Naive B cell (primary cell): ENCODE measurements at regions not wholly inside any gene's neighbourhood (a gene's known extent, or its start where the extent isn't known, plus 50 kb on each side); places are given as distances from the start of the nearest gene placed in this dataset.

Experiments used
- ATAC-seq, 2 donors: fragments of 150-1000 bp; cut with Tn5 transposase; 2 replicates each; pipeline ENCODE4 v1.10.0; 2021; ENCODE audit warnings: low read depth in 2 of 2, mild to moderate bottlenecking in 2 of 2, moderate library complexity in 2 of 2
- DNase-seq: peaks from one replicate; pipeline ENCODE4 v3.0.0; 2022
- H3K27ac Mint-ChIP-seq, 6 donors: one replicate each; pipeline ENCODE4 v1.8.0; 2020 to 2022; ENCODE audit warnings: mild to moderate bottlenecking in 6 of 6, mixed read lengths in 6 of 6, moderate library complexity in 5 of 6, inconsistent platforms in 2 of 6
- H3K27me3 Mint-ChIP-seq, 3 donors: one replicate each; pipeline ENCODE4 v1.8.0; 2021 to 2022; ENCODE audit warnings: mixed read lengths in 3 of 3, mild to moderate bottlenecking in 1 of 3
- H3K36me3 Mint-ChIP-seq, 2 donors: one replicate each; pipeline ENCODE4 v1.8.0; 2020 to 2022; ENCODE audit warnings: mixed read lengths in 2 of 2, inconsistent platforms in 1 of 2, mild to moderate bottlenecking in 1 of 2
- H3K4me1 Mint-ChIP-seq, 3 donors: one replicate each; pipeline ENCODE4 v1.8.0; 2020 to 2022; ENCODE audit warnings: mixed read lengths in 3 of 3, inconsistent platforms in 1 of 3, mild to moderate bottlenecking in 1 of 3, moderate library complexity in 1 of 3
- H3K4me3 Mint-ChIP-seq, 8 donors: one replicate each; pipeline ENCODE4 v1.8.0; 2020 to 2022; ENCODE audit warnings: mild to moderate bottlenecking in 8 of 8, mixed read lengths in 8 of 8, moderate library complexity in 8 of 8, inconsistent platforms in 2 of 8
- H3K9me3 Mint-ChIP-seq, 7 donors: one replicate each; pipeline ENCODE4 v1.8.0; 2020 to 2022; ENCODE audit warnings: mixed read lengths in 7 of 7, mild to moderate bottlenecking in 5 of 7, inconsistent platforms in 2 of 7, moderate library complexity in 1 of 7

- peaks cover 0 to 4% (median 0%) of the 10 kb centered on the region in 7 donors for H3K9me3 Mint-ChIP-seq
- H3K27me3 Mint-ChIP-seq: peaks cover 32 to 64% (median 53%) of the 10 kb centered on the region in 3 donors
- no peak for DNase-seq
- no peak overlapping the region for H3K27ac Mint-ChIP-seq
- H3K4me1 Mint-ChIP-seq: peaks cover 19 to 35% (median 31%) of the 10 kb centered on the region in 3 donors
- no peaks in the 10 kb centered on the region for H3K36me3 Mint-ChIP-seq
- no peak for ATAC-seq
- no peak overlapping the region for H3K4me3 Mint-ChIP-seq
Measured at GRCh38 chr2:234305846-234306245, 191.0 kb downstream of the ARL4C start.

DNA sequence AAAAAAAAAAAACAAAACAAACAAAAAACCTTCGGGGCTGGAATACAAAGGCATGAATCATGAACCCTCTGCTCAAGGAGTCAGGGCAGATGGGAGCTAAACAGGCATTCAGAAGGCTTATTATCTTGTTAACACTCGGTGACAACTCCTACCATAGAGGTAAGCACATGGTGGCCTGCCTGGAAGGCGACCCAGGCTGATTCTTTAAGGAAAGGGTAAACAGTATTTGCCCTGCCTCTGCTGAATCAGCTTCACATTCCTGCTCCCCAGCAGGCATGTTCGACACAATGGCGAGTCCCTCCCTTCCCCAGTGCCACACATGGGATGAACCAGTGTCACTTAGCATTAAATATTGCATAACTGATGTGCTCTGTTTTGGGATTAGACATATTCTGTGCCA, 191.9 kb downstream of the ARL4C start:
- Mint-ChIP-seq H3K4me1 (peaks cover 19 to 33% (median 29%) of the 10 kb centered on the region in 3 donors), H3K9me3 (peaks cover 0 to 4% (median 0%) of the 10 kb centered on the region in 7 donors), H3K36me3 (no peaks in the 10 kb centered on the region), H3K27ac (no peak overlapping the region), H3K27me3 (peaks cover 37 to 73% (median 57%) of the 10 kb centered on the region in 3 donors), H3K4me3 (no peak overlapping the region)
- DNase-seq: no peak
- no peak for ATAC-seq

- Mint-ChIP-seq H3K27ac (peak overlapping the region in 2 of 6 donors; percentile 21 to 27), H3K9me3 (peaks cover 0 to 4% (median 0%) of the 10 kb centered on the region in 7 donors), H3K27me3 (peaks cover 35 to 76% (median 65%) of the 10 kb centered on the region in 3 donors), H3K4me3 (no peak overlapping the region), H3K36me3 (no peaks in the 10 kb centered on the region), H3K4me1 (peaks cover 6 to 10% (median 8%) of the 10 kb centered on the region in 3 donors)
- no peak for ATAC-seq
- DNase-seq: no peak
Measured at GRCh38 chr2:234302664-234302991, 194.3 kb downstream of the ARL4C start.

DNA sequence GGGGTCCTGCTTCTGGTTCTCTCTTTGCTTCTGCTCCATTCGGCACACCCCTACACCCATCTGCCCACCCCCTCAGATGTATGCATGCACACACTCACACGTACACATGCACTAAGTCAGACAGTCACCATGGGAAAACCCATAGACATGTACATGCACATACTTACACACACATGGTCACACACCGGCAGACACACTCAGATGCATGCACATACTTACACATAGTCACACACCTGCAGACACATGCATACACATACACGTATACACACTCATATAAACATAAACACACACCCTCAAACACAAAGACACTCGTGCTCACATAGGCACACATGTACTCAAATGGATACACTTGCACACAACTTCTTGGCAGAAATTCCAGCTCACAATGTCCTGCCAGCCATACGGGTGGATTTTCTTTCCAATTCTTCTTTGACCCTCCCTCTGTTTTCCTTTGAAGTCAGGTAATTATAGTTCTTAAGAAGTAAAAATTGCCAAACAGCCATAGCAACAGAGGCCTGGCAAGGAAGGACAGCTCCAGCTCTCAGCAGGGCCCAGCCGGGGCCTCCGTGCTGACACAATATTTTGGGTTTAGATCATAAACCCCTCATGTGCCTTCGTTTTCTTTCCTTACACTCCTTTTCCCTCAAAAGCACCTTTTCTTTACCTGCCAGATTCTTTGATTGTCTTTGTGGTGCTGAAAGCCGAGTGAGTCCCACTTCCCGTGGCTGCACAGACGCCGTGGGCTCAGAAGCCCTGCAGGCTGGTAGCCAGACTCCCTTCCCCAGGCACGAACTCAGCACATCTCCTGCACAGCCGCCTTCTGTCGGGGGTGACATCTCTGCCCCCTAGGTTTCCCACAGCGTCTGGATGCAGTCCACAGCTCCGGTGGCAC, 195.7 kb downstream of the ARL4C start:
- ATAC-seq (no peak), DNase-seq (no peak)
- peak overlapping the region in 1 of 6 donors; percentile 10 for H3K27ac Mint-ChIP-seq
- H3K4me1 Mint-ChIP-seq: peaks cover 4% of the 10 kb centered on the region in 3 donors
- H3K9me3 Mint-ChIP-seq: peaks cover 0 to 2% (median 0%) of the 10 kb centered on the region in 7 donors
- H3K4me3 Mint-ChIP-seq: no peak overlapping the region
- H3K36me3 Mint-ChIP-seq: no peaks in the 10 kb centered on the region
- H3K27me3 Mint-ChIP-seq: peaks cover 38 to 74% (median 68%) of the 10 kb centered on the region in 3 donors

DNA sequence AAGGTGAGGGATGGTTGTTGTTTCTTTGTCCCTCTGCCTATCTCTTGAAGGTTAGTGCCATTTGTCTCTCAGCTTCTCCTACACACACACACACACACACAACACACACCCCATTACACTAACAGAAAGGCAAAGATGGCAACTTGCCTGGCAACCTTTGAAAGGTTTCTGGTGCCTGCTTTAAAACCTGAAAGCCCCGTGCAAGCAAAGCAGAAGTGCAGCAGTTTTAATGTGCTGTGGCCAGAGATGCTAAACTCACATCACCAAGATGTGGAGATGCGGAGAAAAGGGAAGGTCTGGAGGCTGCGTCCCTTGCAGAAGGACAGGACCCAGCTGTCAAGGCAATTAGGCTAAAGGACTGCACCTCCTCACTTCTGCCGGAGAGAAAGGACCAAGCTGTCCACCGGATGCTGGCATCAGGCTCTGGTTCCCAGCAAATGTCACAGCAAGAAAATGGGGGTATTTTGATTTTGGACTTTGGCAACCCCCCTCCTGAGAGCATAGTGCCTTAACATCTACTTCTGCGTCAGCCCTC, 196.4 kb downstream of the ARL4C start:
- peaks cover 4 to 5% (median 4%) of the 10 kb centered on the region in 3 donors for H3K4me1 Mint-ChIP-seq
- H3K27me3 Mint-ChIP-seq: peaks cover 33 to 72% (median 64%) of the 10 kb centered on the region in 3 donors
- peak overlapping the region in 1 of 6 donors; percentile 10 for H3K27ac Mint-ChIP-seq
- DNase-seq (no peak), ATAC-seq (no peak)
- peaks cover 0 to 2% (median 0%) of the 10 kb centered on the region in 7 donors for H3K9me3 Mint-ChIP-seq
- no peak overlapping the region for H3K4me3 Mint-ChIP-seq
- no peaks in the 10 kb centered on the region for H3K36me3 Mint-ChIP-seq

- ATAC-seq: no peak
- no peak for DNase-seq
- Mint-ChIP-seq H3K27me3 (peaks cover 28 to 62% (median 49%) of the 10 kb centered on the region in 3 donors), H3K27ac (no peak overlapping the region), H3K36me3 (no peaks in the 10 kb centered on the region), H3K4me3 (no peak overlapping the region), H3K9me3 (peaks cover 0 to 5% (median 1%) of the 10 kb centered on the region in 7 donors), H3K4me1 (peaks cover 4 to 8% (median 4%) of the 10 kb centered on the region in 3 donors)
Measured at GRCh38 chr2:234298918-234299317, 198.0 kb downstream of the ARL4C start.

DNA sequence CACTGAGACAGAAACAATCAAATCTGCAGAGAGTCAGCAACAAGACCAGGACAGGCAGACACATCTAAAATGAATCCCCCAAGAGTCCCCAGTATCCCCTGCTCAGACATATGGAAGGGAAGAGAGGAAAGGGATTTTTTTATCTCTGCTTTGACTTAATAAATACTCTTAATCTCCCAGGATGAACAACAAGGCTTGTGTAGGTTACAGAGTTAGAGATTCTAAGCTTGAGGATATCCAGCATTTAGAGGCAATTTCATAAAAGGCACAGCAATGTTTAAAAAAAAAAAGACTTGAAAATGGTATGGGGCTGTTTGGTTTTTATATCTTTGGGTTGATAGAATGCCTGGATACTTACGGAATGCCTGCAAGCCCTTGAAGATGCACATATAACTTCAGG, 199.9 kb downstream of the ARL4C start:
- Mint-ChIP-seq H3K27ac (no peak overlapping the region), H3K27me3 (peaks cover 29 to 47% (median 37%) of the 10 kb centered on the region in 3 donors), H3K9me3 (peaks cover 0 to 20% (median 17%) of the 10 kb centered on the region in 7 donors), H3K4me3 (no peak overlapping the region), H3K36me3 (peaks cover 0 to 6% of the 10 kb centered on the region in 2 donors), H3K4me1 (peaks cover 6 to 21% (median 8%) of the 10 kb centered on the region in 3 donors)
- DNase-seq (no peak), ATAC-seq (no peak)

- Mint-ChIP-seq H3K9me3 (peaks cover 0 to 24% (median 21%) of the 10 kb centered on the region in 7 donors), H3K4me3 (peak overlapping the region in 1 of 8 donors; percentile 5), H3K27ac (no peak overlapping the region), H3K27me3 (peaks cover 23 to 40% (median 31%) of the 10 kb centered on the region in 3 donors), H3K4me1 (peaks cover 30 to 51% (median 38%) of the 10 kb centered on the region in 3 donors), H3K36me3 (peaks cover 0 to 6% of the 10 kb centered on the region in 2 donors)
- DNase-seq: no peak
- ATAC-seq: no peak
Measured at GRCh38 chr2:234293973-234294372, 202.9 kb downstream of the ARL4C start.

DNA sequence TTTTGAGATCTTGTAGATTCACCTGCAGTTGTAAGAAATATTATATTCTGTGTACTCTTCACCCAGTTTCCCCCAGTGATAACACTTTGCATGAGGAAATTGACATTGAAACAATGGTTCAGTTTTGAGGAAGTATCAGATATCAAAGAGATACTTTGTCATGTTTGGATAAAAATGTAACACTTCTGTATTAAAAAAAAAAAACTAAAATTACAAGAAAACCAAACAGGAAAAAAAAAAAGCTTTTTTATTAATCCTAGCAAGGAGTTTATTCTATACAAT, 204.0 kb downstream of the ARL4C start:
- Mint-ChIP-seq H3K36me3 (peaks cover 0 to 6% of the 10 kb centered on the region in 2 donors), H3K9me3 (peaks cover 0 to 24% (median 21%) of the 10 kb centered on the region in 7 donors), H3K4me3 (peak overlapping the region in 1 of 8 donors; percentile 42), H3K27ac (peak overlapping the region in 5 of 6 donors; percentile 69 to 92 (median 82)), H3K27me3 (peaks cover 20 to 41% (median 31%) of the 10 kb centered on the region in 3 donors), H3K4me1 (peaks cover 36 to 57% (median 43%) of the 10 kb centered on the region in 3 donors)
- peak; percentile 20 for ATAC-seq
- DNase-seq: no peak

GRCh38 chr2:234292205-234292961, 204.5 kb downstream of the ARL4C start:
- peak; percentile 61 for DNase-seq
- H3K4me1 Mint-ChIP-seq: peaks cover 36 to 57% (median 43%) of the 10 kb centered on the region in 3 donors
- H3K27ac Mint-ChIP-seq: peak overlapping the region; percentile 69 to 92 (median 84)

GRCh38 chr2:234291765-234292204, 205.1 kb downstream of the ARL4C start:
- Mint-ChIP-seq H3K36me3 (peaks cover 0 to 6% of the 10 kb centered on the region in 2 donors), H3K27me3 (peaks cover 15 to 35% (median 30%) of the 10 kb centered on the region in 3 donors), H3K4me1 (peaks cover 36 to 57% (median 43%) of the 10 kb centered on the region in 3 donors), H3K4me3 (peak overlapping the region in 4 of 8 donors; percentile 4 to 82 (median 27)), H3K27ac (peak overlapping the region in 5 of 6 donors; percentile 82 to 92 (median 91)), H3K9me3 (peaks cover 0 to 24% (median 21%) of the 10 kb centered on the region in 7 donors)
- no peak for DNase-seq
- no peak for ATAC-seq

More at GRCh38 chr2:234292205-234292961, 204.5 kb downstream of the ARL4C start:
- peaks cover 18 to 41% (median 31%) of the 10 kb centered on the region in 3 donors for H3K27me3 Mint-ChIP-seq
- H3K9me3 Mint-ChIP-seq: peaks cover 0 to 24% (median 21%) of the 10 kb centered on the region in 7 donors
- peak overlapping the region in 5 of 8 donors; percentile 7 to 82 (median 35) for H3K4me3 Mint-ChIP-seq
- ATAC-seq: peak; percentile 43 to 44
- peaks cover 0 to 6% of the 10 kb centered on the region in 2 donors for H3K36me3 Mint-ChIP-seq

DNA sequence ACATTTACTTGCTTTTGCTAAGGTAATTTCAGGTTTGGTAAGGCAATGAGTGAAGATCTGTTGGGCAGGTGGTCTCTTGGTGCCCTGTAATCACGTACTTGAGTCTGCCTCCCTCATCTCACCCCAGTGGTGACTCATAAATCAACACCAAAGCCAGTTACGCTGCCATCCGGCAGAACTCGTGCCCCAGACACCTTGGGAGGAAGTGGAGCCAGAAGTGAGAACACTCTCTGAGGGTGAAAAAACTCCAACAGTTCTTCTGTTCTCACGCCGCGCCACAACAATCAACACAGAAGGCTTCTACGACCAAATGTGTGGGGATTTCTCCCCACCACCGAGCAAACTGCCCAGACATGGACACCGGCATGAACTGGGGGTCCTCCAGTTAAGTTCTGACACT, 206.2 kb downstream of the ARL4C start:
- peaks cover 7 to 29% (median 24%) of the 10 kb centered on the region in 3 donors for H3K27me3 Mint-ChIP-seq
- DNase-seq: peak; percentile 76
- peaks cover 0 to 24% (median 21%) of the 10 kb centered on the region in 7 donors for H3K9me3 Mint-ChIP-seq
- H3K4me3 Mint-ChIP-seq: peak overlapping the region in 6 of 8 donors; percentile 17 to 72 (median 56)
- ATAC-seq: peak; percentile 89
- peaks cover 36 to 53% (median 43%) of the 10 kb centered on the region in 3 donors for H3K4me1 Mint-ChIP-seq
- H3K36me3 Mint-ChIP-seq: peaks cover 0 to 6% of the 10 kb centered on the region in 2 donors
- H3K27ac Mint-ChIP-seq: peak overlapping the region; percentile 78 to 97 (median 92)
